Kidney (tissue), 13 donors: ENCODE measurements at regions not wholly inside any gene's neighbourhood (a gene's known extent, or its start where the extent isn't known, plus 50 kb on each side); places are given as distances from the start of the nearest gene placed in this dataset.
A peak's percentile ranks its signal among the peaks of the same experiment; 100 is the strongest.

Experiments used
- DNase-seq, 5 donors: peaks; one replicate each; pipeline ENCODE4 v3.0.0-alpha.2; 2013 to 2020
- FAIRE-seq: peaks from 2 replicates; lab custom pipeline; 2012; peaks lifted over from hg19 to GRCh38; lab: Jason Lieb, UNC
- H3K27ac ChIP-seq, 2 donors: one replicate each; pipeline ENCODE4 v1.7.0; 2013; ENCODE audit warnings: low read depth in 2 of 2, low read length in 2 of 2, inconsistent platforms in 1 of 2
- H3K27me3 ChIP-seq: one replicate; pipeline ENCODE4 v1.7.1; 2013; ENCODE audit warnings: low read length, inconsistent platforms; ENCODE audit not compliant: control insufficient read depth, insufficient read depth
- H3K36me3 ChIP-seq, 3 donors: one replicate each; pipeline versions ENCODE4 v1.7.0 to v1.7.1; 2013; ENCODE audit warnings: low read length in 3 of 3, control low read depth in 1 of 3, inconsistent platforms in 1 of 3; ENCODE audit not compliant: insufficient read depth in 3 of 3, control insufficient read depth in 2 of 3
- H3K4me1 ChIP-seq, 3 donors: one replicate each; pipeline versions ENCODE4 v1.7.0 to v1.7.1; 2013; ENCODE audit warnings: low read length in 3 of 3, inconsistent platforms in 1 of 3, low read depth in 1 of 3; ENCODE audit not compliant: control insufficient read depth in 2 of 3, insufficient read depth in 2 of 3
- H3K4me3 ChIP-seq, 3 donors: one replicate each; pipeline versions ENCODE4 v1.7.0 to v1.8.1; 2013; ENCODE audit warnings: low read length in 3 of 3, control low read depth in 1 of 3, inconsistent platforms in 1 of 3
- H3K9ac ChIP-seq, 3 donors: one replicate each; pipeline versions ENCODE4 v1.7.0 to v1.7.1; 2013; ENCODE audit warnings: low read length in 3 of 3, control low read depth in 1 of 3, inconsistent platforms in 1 of 3
- H3K9me3 ChIP-seq, 3 donors: one replicate each; pipeline versions ENCODE4 v1.7.0 to v1.7.1; 2013; ENCODE audit warnings: low read length in 3 of 3, control low read depth in 1 of 3, inconsistent platforms in 1 of 3; ENCODE audit not compliant: control insufficient read depth in 2 of 3, insufficient read depth in 1 of 3
- intact Hi-C: fragments of 100-400 bp; cut with DNase I; formaldehyde crosslinking; loops from one replicate; pipeline ENCODE4 v1.11.1; 2022
- TF ChIP-seq, protein P1 (sequence below): IDR thresholded peaks from 3 replicates; pipeline ENCODE4 v1.5.1; 2012; ENCODE audit warnings: mild to moderate bottlenecking, moderate library complexity, borderline replicate concordance; ENCODE audit not compliant: insufficient read depth; ENCODE audit errors: extremely low read depth
- donor health status: control.
- donor health status: control.
- donor health status: control.
- donor health status: control.
- donor health status: control.
- donor health status: DM: yes; HTN: yes; CAD: no.
- donor health status: Normal renal cell carcinoma (clear cell type).

DNA sequence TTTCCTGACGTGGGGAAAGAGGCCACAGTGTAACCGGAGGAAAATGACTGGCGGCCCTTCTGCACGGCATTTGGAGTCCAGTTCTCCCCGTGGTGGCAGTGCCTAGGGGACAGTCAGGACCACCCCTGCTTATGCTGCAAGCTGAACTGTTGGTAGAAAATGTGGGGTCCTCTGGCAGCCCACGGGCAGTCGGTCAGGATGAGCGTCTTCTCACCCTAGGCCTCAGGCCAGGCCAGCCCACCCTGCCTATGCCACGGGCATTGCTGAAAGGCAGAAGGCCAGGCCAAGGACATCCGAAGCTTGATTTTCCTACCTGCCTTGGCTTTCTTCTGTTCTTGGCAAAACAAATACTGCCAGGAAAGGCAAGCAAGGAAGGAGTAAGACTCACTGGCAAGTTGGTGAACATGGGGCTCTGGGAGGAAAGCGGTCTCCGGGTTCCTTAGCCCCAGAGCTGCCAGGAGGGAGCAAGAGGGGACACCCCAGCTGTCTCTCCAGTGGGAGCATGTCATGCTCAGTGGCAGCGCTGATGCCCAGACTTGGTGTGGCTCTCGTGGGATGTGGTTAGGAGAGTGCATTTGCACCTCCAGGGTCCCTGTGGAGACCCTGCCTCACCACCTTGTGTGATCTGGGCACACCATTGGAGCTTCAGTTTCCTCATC, 311.6 kb downstream of the QKI start:
- DNase-seq (peak in 1 of 5 donors; percentile 22), FAIRE-seq (no peak)
- Histone ChIP-seq H3K9ac (no peak overlapping the region), H3K4me1 (no peaks in the 10 kb centered on the region), H3K36me3 (no peaks in the 10 kb centered on the region), H3K9me3 (no peaks in the 10 kb centered on the region), H3K27me3 (no peaks in the 10 kb centered on the region), H3K4me3 (no peak overlapping the region), H3K27ac (no peak overlapping the region)
- intact Hi-C loops, result no loop called here
- TF ChIP-seq, protein P1, sequence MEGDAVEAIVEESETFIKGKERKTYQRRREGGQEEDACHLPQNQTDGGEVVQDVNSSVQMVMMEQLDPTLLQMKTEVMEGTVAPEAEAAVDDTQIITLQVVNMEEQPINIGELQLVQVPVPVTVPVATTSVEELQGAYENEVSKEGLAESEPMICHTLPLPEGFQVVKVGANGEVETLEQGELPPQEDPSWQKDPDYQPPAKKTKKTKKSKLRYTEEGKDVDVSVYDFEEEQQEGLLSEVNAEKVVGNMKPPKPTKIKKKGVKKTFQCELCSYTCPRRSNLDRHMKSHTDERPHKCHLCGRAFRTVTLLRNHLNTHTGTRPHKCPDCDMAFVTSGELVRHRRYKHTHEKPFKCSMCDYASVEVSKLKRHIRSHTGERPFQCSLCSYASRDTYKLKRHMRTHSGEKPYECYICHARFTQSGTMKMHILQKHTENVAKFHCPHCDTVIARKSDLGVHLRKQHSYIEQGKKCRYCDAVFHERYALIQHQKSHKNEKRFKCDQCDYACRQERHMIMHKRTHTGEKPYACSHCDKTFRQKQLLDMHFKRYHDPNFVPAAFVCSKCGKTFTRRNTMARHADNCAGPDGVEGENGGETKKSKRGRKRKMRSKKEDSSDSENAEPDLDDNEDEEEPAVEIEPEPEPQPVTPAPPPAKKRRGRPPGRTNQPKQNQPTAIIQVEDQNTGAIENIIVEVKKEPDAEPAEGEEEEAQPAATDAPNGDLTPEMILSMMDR, result no peak

DNA sequence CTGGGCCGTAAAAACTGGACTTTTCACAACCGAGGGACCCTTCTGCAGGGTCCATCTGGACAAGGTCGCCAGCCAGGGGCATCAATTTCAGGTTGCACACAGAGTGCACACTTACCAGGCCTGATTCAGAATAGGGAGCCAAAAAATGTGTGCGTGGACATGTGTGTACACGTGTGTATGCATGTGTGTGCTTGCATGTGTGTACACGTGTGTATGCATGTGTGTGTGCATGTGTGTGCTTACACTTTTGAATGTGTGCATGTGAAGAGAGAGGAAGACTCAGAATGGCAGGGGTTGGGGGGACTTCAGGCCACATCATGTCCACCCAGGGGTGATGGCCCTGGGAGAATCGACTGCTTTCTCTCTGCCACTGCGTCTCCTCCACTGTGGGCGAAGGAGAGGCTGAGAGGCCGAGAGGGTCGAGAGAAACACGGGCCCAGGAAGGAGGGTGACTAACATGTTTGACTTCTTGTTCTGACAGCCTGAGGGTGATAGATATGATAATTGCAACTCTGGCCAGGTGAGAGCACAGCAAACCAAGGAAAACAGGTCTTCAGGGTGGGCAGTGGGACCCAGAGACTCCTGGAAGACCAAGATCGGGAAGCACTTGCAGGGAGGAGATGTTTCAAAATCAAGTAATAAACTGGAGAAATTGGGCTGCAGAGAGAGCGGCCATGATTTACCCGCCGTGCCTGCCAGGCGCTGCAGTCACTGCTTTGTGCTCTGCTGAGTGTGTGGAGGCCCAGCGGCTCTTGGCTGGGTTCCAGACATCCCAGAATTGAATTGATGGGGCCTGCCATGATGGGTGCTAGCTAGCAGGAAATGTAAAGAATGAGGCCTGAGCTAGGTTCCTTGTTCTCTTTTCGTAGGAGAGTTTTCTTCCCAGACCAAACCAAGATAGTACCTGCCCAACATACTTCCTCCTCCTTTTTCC, 310.8 kb downstream of the QKI start:
- FAIRE-seq (no peak), DNase-seq (peak in 3 of 5 donors; percentile 31 to 45 (median 42))
- intact Hi-C loops, result no loop called here

DNA sequence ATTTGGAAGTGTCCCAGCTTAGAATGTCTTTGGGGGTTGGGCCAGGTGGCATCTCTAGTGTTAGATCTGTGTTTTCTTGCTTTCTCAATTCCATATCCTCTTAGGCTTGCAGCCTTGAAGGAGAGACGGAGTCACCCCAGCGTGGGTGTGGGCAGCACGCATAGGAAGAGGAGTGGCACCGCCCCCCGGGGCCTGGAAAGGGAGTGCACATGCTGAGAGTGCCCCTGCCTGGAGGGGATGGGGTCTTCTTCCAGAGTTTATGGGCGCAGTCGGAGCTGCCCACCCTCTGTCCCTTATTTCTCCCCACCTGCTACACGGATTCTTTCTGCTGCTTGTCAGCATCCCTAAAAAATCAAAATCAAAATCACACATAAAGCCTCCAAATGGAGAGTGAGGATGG, 309.7 kb downstream of the QKI start:
- no peaks in the 10 kb centered on the region for H3K9me3 ChIP-seq
- H3K4me3 ChIP-seq, result no peak overlapping the region
- TF ChIP-seq, protein P1, result no peak
- H3K27ac ChIP-seq, result no peak overlapping the region
- no peaks in the 10 kb centered on the region for H3K4me1 ChIP-seq
- DNase-seq, result peak in 1 of 5 donors; percentile 20
- intact Hi-C loops, result no loop called here
- H3K36me3 ChIP-seq, result no peaks in the 10 kb centered on the region
- H3K27me3 ChIP-seq, result no peaks in the 10 kb centered on the region
- H3K9ac ChIP-seq, result no peak overlapping the region
- FAIRE-seq, result no peak

More for the DNA sequence above, 310.8 kb downstream of the QKI start:
- H3K36me3 ChIP-seq, result no peaks in the 10 kb centered on the region
- no peaks in the 10 kb centered on the region for H3K27me3 ChIP-seq
- no peak overlapping the region for H3K4me3 ChIP-seq
- TF ChIP-seq, protein P1, result no peak
- H3K4me1 ChIP-seq, result no peaks in the 10 kb centered on the region
- no peak overlapping the region for H3K27ac ChIP-seq
- no peaks in the 10 kb centered on the region for H3K9me3 ChIP-seq
- H3K9ac ChIP-seq, result no peak overlapping the region
